ENCODE measurements at regions not wholly inside any gene's neighbourhood (a gene's known extent, or its start where the extent isn't known, plus 50 kb on each side); places are given as distances from the start of the nearest gene placed in this dataset.
A peak's percentile ranks its signal among the peaks of the same experiment; 100 is the strongest.

GRCh38 chr9:30362373-30362772 lies 2022.1 kb upstream of the ACO1 start:
- no peak for TF ChIP-seq YY1 (IDR thresholded peaks at IDR 0.05; ENCODE audit: low read depth, low read length)
- TF ChIP-seq FOSL1 (IDR thresholded peaks at IDR 0.05; ENCODE audit: insufficient read depth, low read depth, low read length) = no peak
- TF ChIP-seq POU5F1 (IDR thresholded peaks at IDR 0.05; ENCODE audit: low read depth, low read length) = no peak
- no peak for TF ChIP-seq CTCF (IDR thresholded peaks at IDR 0.05; ENCODE audit: control extremely low read depth in 1 of 3, insufficient read depth in 1 of 3, low read depth in 1 of 3, low read length in 3 of 3)
- no peak for TF ChIP-seq CTBP2 (IDR thresholded peaks at IDR 0.05; ENCODE audit: borderline replicate concordance, insufficient read depth, insufficient read length, low read length)
- TF ChIP-seq SRF (IDR thresholded peaks at IDR 0.05; ENCODE audit: low read depth, low read length) = no peak
- no peak for TF ChIP-seq SIN3A (conservative IDR thresholded peaks at IDR 0.05 in 1 of 2, IDR thresholded peaks at IDR 0.05 in 1 of 2; ENCODE audit: low read depth in 1 of 2, low read length in 2 of 2)
- TF ChIP-seq GABPA (IDR thresholded peaks at IDR 0.05; ENCODE audit: borderline replicate concordance, insufficient read depth, low read length) = no peak
- TF ChIP-seq TBP (IDR thresholded peaks at IDR 0.05; ENCODE audit: low read depth, low read length) = no peak
- TF ChIP-seq TEAD4 (IDR thresholded peaks at IDR 0.05; ENCODE audit: low read depth, low read length) = 0 out of 2 replicates have a peak, but pooled peaks have one; percentile 2
- TF ChIP-seq CHD2 (IDR thresholded peaks at IDR 0.05; ENCODE audit: low read length) = no peak
